ENCODE measurements at regions not wholly inside any gene's neighbourhood (a gene's known extent, or its start where the extent isn't known, plus 50 kb on each side); places are given as distances from the start of the nearest gene placed in this dataset.

DNA sequence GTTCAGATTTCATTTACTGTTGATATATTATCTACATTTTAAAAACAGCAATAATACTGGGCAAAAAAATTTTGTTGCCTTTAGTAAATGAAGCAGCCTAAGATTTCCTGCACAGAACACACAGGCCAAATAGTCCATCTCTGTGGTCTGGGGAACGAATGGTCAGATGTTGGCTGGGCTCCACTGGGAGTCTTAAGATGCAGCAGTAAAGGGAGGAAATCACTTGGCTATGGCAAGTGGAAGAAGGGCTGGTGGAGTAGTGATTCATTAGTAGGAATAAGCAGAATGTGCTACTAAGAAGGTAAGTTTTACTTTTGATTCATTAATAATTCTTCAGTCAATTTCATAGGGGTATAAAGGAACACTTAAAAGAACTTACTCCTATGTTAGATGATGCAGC, 91.1 kb upstream of the ARRDC3 start:
- ChIA-PET CTCF (no interaction called here), POLR2A (no interaction called here)
- DNase-seq (ENCODE audit: low spot score) (no peak), ATAC-seq (no peak)
- Mint-ChIP-seq H3K4me1 (no peaks in the 10 kb centered on the region), H3K4me3 (no peak overlapping the region), H3K27ac (no peak overlapping the region), H3K9me3 (peaks cover 4% of the 10 kb centered on the region; the same call in 1 of the 2 replicates), H3K36me3 (no peaks in the 10 kb centered on the region), H3K27me3 (ENCODE audit: low read depth) (no peaks in the 10 kb centered on the region)
- TF ChIP-seq, protein P1, sequence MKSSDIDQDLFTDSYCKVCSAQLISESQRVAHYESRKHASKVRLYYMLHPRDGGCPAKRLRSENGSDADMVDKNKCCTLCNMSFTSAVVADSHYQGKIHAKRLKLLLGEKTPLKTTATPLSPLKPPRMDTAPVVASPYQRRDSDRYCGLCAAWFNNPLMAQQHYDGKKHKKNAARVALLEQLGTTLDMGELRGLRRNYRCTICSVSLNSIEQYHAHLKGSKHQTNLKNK (CRISPR knock-in tag; IDR thresholded peaks at IDR 0.05), result no peak
- TF ChIP-seq ZNF121 (CRISPR knock-in tag; IDR thresholded peaks at IDR 0.05) (no peak), TP53 (CRISPR knock-in tag; IDR thresholded peaks at IDR 0.05) (no peak), ATF1 (CRISPR knock-in tag; IDR thresholded peaks at IDR 0.05) (no peak), ZSCAN18 (CRISPR knock-in tag; IDR thresholded peaks at IDR 0.05) (no peak), ERG (CRISPR knock-in tag; IDR thresholded peaks at IDR 0.05) (no peak), PRRX2 (CRISPR knock-in tag; IDR thresholded peaks at IDR 0.05) (no peak), ZNF281 (CRISPR knock-in tag; IDR thresholded peaks at IDR 0.05) (no peak), CTCF (IDR thresholded peaks at IDR 0.05) (no peak), RORB (CRISPR knock-in tag; IDR thresholded peaks at IDR 0.05) (no peak), FOXK1 (CRISPR knock-in tag; IDR thresholded peaks at IDR 0.05) (no peak), ZBTB21 (CRISPR knock-in tag; IDR thresholded peaks at IDR 0.05; ENCODE audit: borderline replicate concordance) (no peak)
- TF ChIP-seq, protein P2, sequence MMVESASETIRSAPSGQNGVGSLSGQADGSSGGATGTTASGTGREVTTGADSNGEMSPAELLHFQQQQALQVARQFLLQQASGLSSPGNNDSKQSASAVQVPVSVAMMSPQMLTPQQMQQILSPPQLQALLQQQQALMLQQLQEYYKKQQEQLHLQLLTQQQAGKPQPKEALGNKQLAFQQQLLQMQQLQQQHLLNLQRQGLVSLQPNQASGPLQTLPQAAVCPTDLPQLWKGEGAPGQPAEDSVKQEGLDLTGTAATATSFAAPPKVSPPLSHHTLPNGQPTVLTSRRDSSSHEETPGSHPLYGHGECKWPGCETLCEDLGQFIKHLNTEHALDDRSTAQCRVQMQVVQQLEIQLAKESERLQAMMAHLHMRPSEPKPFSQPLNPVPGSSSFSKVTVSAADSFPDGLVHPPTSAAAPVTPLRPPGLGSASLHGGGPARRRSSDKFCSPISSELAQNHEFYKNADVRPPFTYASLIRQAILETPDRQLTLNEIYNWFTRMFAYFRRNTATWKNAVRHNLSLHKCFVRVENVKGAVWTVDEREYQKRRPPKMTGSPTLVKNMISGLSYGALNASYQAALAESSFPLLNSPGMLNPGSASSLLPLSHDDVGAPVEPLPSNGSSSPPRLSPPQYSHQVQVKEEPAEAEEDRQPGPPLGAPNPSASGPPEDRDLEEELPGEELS (CRISPR knock-in tag; IDR thresholded peaks at IDR 0.05), result no peak

GRCh38 chr5:91472631-91473030, 89.5 kb upstream of the ARRDC3 start:
- H3K27ac Mint-ChIP-seq, result no peak overlapping the region
- H3K27me3 Mint-ChIP-seq (ENCODE audit: low read depth), result no peaks in the 10 kb centered on the region
- ATAC-seq (no peak), DNase-seq (ENCODE audit: low spot score) (no peak)
- no peaks in the 10 kb centered on the region for H3K36me3 Mint-ChIP-seq
- peaks cover 4% of the 10 kb centered on the region; the same call in 1 of the 2 replicates for H3K9me3 Mint-ChIP-seq
- ChIA-PET CTCF (no interaction called here), POLR2A (no interaction called here)
- TF ChIP-seq, protein P3, sequence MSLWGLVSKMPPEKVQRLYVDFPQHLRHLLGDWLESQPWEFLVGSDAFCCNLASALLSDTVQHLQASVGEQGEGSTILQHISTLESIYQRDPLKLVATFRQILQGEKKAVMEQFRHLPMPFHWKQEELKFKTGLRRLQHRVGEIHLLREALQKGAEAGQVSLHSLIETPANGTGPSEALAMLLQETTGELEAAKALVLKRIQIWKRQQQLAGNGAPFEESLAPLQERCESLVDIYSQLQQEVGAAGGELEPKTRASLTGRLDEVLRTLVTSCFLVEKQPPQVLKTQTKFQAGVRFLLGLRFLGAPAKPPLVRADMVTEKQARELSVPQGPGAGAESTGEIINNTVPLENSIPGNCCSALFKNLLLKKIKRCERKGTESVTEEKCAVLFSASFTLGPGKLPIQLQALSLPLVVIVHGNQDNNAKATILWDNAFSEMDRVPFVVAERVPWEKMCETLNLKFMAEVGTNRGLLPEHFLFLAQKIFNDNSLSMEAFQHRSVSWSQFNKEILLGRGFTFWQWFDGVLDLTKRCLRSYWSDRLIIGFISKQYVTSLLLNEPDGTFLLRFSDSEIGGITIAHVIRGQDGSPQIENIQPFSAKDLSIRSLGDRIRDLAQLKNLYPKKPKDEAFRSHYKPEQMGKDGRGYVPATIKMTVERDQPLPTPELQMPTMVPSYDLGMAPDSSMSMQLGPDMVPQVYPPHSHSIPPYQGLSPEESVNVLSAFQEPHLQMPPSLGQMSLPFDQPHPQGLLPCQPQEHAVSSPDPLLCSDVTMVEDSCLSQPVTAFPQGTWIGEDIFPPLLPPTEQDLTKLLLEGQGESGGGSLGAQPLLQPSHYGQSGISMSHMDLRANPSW (CRISPR knock-in tag; conservative IDR thresholded peaks at IDR 0.05; ENCODE audit: low read depth), result no peak
- TF ChIP-seq ZBTB21 (CRISPR knock-in tag; IDR thresholded peaks at IDR 0.05; ENCODE audit: borderline replicate concordance), result no peak
- TF ChIP-seq GTF2I (CRISPR knock-in tag; conservative IDR thresholded peaks at IDR 0.05), result no peak
- TF ChIP-seq SMAD3 (CRISPR knock-in tag; IDR thresholded peaks at IDR 0.05; ENCODE audit: borderline replicate concordance), result no peak
- TF ChIP-seq E2F5 (CRISPR knock-in tag; IDR thresholded peaks at IDR 0.05), result no peak
- TF ChIP-seq, protein P4, sequence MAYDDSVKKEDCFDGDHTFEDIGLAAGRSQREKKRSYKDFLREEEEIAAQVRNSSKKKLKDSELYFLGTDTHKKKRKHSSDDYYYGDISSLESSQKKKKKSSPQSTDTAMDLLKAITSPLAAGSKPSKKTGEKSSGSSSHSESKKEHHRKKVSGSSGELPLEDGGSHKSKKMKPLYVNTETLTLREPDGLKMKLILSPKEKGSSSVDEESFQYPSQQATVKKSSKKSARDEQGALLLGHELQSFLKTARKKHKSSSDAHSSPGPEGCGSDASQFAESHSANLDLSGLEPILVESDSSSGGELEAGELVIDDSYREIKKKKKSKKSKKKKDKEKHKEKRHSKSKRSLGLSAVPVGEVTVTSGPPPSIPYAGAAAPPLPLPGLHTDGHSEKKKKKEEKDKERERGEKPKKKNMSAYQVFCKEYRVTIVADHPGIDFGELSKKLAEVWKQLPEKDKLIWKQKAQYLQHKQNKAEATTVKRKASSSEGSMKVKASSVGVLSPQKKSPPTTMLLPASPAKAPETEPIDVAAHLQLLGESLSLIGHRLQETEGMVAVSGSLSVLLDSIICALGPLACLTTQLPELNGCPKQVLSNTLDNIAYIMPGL (CRISPR knock-in tag; IDR thresholded peaks at IDR 0.05), result no peak
- TF ChIP-seq MXD4 (CRISPR knock-in tag; IDR thresholded peaks at IDR 0.05; ENCODE audit: borderline replicate concordance), result no peak
- no peaks in the 10 kb centered on the region for H3K4me1 Mint-ChIP-seq
- H3K4me3 Mint-ChIP-seq, result no peak overlapping the region
